GM12874 (cell line): ENCODE measurements at regions not wholly inside any gene's neighbourhood (a gene's known extent, or its start where the extent isn't known, plus 50 kb on each side); places are given as distances from the start of the nearest gene placed in this dataset.

Source experiments
- TF ChIP-seq, protein P1 (sequence below): IDR thresholded peaks from 2 replicates; pipeline ENCODE4 v1.5.1; 2011; ENCODE audit warnings: low read depth, mild to moderate bottlenecking, control low read depth, low read length, moderate library complexity; ENCODE audit not compliant: insufficient read depth

DNA sequence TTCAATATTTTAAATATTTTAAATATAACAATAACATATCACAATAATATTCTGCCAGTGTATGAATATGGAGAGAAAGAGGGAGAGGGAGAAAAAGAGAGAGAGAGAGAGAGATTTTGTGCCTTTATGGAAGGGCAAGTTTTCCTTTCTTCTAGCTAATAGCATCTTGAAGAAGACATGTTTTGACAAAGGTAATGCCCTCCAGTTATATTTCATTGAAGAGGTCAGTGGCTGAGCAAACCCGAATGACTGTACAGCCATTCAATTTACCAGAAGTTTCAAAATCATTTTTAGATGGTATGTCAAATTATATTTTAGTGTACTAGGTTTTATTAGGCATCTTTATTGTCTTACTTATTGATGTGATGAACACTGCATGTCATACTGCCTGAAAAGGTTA, 139.3 kb downstream of the EMB start:
- TF ChIP-seq, protein P1, sequence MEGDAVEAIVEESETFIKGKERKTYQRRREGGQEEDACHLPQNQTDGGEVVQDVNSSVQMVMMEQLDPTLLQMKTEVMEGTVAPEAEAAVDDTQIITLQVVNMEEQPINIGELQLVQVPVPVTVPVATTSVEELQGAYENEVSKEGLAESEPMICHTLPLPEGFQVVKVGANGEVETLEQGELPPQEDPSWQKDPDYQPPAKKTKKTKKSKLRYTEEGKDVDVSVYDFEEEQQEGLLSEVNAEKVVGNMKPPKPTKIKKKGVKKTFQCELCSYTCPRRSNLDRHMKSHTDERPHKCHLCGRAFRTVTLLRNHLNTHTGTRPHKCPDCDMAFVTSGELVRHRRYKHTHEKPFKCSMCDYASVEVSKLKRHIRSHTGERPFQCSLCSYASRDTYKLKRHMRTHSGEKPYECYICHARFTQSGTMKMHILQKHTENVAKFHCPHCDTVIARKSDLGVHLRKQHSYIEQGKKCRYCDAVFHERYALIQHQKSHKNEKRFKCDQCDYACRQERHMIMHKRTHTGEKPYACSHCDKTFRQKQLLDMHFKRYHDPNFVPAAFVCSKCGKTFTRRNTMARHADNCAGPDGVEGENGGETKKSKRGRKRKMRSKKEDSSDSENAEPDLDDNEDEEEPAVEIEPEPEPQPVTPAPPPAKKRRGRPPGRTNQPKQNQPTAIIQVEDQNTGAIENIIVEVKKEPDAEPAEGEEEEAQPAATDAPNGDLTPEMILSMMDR, result no peak

DNA sequence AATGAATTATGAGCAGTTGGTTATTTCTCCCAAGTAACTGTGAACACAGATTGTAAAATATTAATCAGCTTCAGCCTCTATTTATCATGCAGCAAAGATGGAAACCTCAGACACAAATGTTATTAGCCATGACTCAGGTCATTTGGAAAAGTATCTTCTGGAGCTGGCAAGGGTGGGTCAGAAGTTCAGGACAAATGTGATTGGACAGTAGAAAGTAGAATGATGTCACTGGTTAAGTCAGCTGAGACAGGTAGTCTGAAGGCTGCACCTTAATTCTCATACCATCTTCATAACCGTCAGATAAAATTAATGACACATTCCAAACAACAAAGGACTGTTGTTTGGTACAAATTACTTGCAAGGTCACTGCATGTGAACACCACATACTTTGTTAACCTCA, 140.2 kb downstream of the EMB start:
- TF ChIP-seq, protein P1, result no peak

DNA sequence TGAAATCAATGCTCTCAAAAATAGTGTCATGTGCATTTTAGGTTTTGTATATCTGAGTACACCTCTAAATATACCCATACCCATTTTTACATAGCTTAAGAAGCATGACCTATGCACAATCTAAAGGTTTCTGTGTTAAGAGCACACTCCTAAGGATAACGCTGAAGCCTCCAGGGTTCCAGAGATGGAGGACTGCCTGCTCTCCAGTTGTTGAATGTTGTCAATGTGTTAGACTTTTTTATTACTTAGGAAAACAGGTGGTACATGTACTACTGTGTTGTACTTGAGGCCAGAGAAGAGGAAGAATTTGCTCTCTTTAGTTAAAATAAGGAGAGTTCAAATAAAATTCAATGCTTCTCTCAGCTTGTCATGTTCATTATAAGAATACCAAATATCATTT, 141.2 kb downstream of the EMB start:
- TF ChIP-seq, protein P1, result no peak

DNA sequence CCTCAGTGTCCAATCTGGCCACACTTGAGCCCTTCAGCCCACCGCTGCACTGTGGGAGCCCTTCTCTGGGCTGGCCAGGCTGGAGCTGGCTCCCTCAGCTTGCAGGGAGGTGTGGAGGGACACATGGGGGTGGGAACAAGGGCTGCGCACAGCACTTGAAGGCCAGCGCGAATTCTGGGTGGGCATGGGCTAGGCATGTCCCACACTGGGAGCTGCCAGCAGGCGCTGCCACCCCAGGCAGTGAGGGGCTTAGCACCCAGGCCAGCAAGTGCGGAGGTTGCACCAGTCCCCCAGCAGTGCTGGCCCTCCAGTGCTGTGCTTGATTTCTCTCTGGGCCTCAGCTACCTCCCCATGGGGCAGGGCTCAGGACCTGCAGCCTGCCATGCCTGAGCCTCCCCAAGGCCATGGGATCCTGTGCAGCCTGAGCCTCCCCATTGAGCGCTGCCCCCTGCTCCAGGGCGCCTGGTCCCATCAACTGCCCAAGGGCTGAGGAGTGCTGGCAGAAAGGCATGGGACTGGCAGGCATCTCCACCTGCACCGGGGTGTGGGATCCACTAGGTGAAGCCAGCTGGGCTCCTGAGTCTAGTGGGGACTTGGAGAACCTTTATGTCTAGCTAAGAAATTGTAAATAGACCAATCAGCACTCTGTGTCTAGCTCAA, 148.2 kb downstream of the EMB start:
- TF ChIP-seq, protein P1, result no peak
